NCI-H1417 (cell line): ENCODE measurements at regions not wholly inside any gene's neighbourhood (a gene's known extent, or its start where the extent isn't known, plus 50 kb on each side); places are given as distances from the start of the nearest gene placed in this dataset.
A peak's percentile ranks its signal among the peaks of the same experiment; 100 is the strongest.
"Not testable (repeated sequence)": the region's sequence is repeated elsewhere in the genome, so short reads cannot be mapped to it uniquely, and the experiment has no call there.

ENCODE experiments used
- DNase-seq, 3 experiments: peaks; one replicate each; lab custom pipeline; 2025; lab: John Stamatoyannopoulos, UW

DNA sequence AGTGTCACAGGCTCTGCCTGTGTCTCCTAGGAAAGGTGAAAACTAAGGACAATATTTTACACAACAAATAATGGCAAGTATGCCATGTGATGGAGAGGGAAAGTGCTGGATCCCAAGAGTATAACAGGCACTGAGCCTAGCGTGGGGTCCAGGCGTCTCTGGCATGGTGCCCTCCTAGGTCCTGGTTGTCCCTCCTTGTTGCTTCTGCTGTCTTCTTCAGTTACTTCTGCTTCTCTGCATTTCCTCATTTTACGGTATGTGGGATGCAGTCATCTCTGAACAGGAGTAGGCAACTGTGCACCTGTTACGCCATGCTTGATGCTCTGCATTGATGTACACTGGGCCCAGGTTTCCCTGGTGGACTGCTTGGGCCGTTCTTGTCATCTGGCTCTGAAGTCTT is 1480.8 kb downstream of the FOXD4L5 start:
- not testable (repeated sequence) for DNase-seq

DNA sequence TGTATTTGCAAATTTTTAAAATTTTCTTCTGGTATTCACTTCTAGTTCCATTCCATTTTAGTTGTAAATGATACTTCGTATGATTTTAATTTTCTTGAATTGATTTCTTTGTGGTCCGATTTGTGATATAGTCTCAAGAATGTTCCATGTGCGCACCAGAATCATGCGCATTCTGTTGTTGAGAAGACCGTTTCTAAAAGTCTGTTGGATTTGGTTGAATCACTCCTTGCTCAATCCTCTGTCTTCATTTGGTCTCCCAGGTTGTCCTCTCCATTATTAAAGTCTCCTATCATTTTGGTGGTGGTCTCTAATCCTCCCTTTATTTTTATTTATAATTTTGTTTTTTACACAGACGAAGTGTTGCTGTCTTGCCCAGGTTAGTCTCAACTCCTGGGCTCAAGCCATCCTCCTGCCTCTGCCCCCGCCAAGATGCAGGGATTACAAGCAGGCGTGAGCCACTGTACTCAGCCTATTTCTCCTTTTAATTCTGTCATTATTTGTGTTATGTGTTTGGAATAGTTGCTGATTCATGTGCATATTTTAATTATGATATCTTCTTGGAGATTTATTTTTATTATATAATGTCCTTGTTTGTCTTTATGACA is 1490.8 kb downstream of the FOXD4L5 start:
- DNase-seq: not testable (repeated sequence)

GRCh38 chr9:63787454-63787853 is 1497.6 kb downstream of the FOXD4L5 start:
- DNase-seq: not testable (repeated sequence)

GRCh38 chr9:63785059-63785458 is 1500.0 kb downstream of the FOXD4L5 start:
- DNase-seq: not testable (repeated sequence)

GRCh38 chr9:63784421-63784820 is 1500.6 kb downstream of the FOXD4L5 start:
- DNase-seq: not testable (repeated sequence)

GRCh38 chr9:63781817-63782439 is 1503.1 kb downstream of the FOXD4L5 start:
- DNase-seq: not testable (repeated sequence)

DNA sequence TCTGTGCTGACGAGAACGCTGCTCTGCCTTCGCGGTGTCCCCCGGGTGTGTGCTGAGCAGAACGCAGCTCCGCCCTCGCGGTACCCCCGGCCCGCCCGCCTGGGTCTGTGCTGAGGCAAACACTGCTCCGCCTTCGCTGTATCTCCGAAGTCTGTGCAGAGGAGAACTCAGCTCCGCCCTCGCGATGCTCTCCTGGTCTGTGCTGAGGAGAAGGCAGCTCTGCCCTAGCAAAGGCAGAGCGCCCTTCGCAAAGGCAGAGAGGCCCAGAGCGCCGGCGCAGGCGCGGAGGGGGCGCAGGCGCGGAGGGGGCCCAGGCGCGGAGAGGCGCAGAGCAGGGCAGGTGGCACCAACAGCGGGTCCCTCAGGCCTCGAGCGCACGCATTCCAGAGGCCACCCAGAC is 1503.6 kb downstream of the FOXD4L5 start:
- not testable (repeated sequence) for DNase-seq

DNA sequence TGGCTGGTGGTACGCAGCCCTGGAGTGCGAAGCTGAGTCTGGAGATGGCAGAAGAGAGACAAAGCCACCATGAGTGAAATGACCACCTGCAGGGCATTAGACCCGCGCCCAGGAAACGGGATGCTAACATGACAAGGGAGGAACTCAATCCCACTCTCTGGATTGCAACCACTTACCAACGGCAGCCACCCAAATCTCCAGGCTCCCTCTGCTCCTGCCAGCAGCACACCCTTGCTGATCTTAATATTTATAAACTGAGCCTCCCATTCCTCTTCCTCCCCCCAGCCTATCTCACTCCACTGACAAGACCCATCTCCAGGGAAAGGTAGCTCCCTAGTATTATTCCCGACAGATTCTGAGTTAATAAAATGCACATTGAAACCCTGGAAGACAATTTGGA is 1508.8 kb downstream of the FOXD4L5 start:
- DNase-seq: not testable (repeated sequence)

DNA sequence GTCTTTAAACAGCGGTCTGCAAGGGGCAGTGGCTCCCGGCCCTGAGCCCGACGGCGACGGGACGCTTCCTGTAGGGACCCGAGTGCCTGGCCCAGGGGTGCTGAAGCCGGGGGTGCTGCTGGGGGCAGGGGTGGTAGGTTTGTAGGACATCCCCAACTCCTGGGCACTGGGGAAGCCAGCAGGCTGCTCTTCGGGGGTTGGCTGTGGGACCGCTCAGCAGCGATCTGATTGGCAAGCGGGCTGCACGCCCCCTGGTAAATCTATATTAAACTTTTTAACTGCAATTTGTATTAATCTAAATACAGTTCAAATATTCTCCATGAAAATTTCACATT is 1510.0 kb downstream of the FOXD4L5 start:
- not testable (repeated sequence) for DNase-seq

DNA sequence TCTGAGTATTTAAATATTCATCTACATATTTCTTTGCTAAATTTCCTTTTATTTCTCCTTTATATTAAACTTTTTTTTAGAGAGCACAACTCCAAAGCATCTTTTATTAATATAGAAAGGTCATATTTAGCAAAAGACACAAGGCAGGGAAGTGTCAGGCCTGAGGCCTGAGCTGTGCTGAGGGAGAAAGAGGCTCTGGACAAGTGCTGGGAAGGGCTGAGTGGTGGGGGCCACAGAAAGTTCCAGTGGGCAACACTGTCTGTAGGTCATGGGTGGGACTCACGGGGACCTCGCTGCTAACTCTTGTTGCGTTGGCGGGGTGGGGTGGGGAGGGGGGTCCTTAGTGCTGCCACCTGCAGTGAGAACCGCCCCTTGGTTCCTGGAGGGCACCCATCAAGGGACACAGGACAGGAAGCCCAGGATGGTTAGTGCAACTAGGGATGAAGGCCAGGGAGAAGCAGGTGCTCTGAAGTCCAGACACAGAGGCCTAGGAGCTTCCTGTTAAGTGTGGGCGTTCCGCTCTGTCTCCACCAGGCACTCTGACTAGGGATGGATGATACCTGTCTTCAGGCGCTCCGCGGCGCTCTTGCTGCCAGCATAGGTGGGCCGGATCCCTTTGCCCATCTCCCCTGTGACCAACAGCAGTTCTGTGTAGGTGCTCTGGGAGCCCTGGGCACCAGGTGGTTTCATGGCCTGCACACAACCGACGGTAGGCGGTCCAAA is 1510.5 kb downstream of the FOXD4L5 start:
- DNase-seq: not testable (repeated sequence)

DNA sequence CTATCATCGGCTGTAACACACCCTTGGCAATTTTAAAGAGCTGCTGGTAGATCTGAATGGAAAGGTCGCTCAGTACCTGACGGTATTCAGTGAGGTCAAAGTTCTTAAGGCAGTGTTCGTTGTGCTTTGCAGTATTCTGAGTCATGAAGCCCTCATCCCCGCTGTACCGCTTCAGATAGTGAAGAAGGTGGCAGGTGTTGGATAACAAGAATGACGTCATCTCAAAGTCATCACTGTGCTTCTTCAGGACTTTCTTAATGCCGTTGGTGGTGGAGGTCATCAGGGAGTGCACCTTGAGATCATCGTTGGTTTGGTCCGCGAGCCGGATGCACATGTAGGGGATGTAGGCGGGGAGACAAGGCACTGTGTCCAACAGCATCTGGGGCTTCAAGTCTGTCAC is 1522.8 kb downstream of the FOXD4L5 start:
- DNase-seq: not testable (repeated sequence)

DNA sequence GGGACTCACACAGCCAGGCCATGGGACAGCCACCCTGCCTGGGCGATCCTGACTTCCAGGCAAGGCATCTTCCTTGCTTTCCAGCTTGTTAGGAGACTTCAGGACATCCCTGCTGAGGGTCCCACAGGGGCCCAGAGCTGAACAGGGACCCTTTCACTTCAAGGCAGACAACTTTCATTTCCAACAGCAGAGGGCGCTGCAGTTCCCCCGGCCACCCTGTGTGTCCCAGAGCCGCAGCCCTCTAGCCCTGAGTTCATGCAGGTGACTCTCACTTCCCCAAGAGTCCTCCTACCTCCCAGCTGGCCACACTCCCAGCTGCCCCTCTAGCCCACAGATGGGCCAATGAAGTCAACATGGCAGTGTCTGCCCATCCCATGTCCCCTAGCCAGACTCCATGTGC is 1556.0 kb downstream of the FOXD4L5 start:
- not testable (repeated sequence) for DNase-seq

GRCh38 chr9:63728287-63728686 is 1556.7 kb downstream of the FOXD4L5 start:
- no peak for DNase-seq

- not testable (repeated sequence) for DNase-seq
Measured at GRCh38 chr9:63708285-63708684, 1576.7 kb downstream of the FOXD4L5 start.

- not testable (repeated sequence) for DNase-seq
Measured at GRCh38 chr9:63704456-63704855, 1580.6 kb downstream of the FOXD4L5 start.

- peak in 2 of 3 experiments; percentile 5 to 47 for DNase-seq
Measured at GRCh38 chr9:63703670-63704069, 1581.3 kb downstream of the FOXD4L5 start.

- DNase-seq: not testable (repeated sequence)
Measured at GRCh38 chr9:63703138-63703665, 1581.8 kb downstream of the FOXD4L5 start.
